ENCODE measurements at regions not wholly inside any gene's neighbourhood (a gene's known extent, or its start where the extent isn't known, plus 50 kb on each side); places are given as distances from the start of the nearest gene placed in this dataset.

GRCh38 chr3:72280876-72281275 lies 495.9 kb upstream of the PROK2 start:
- DNase-seq (ENCODE audit: low spot score) (no peak), ATAC-seq (no peak)
- H3K4me3 ChIP-seq, result no peak overlapping the region
- no peaks in the 10 kb centered on the region for H4K20me1 ChIP-seq (replicated peaks; ENCODE audit: insufficient read depth)
- no peaks in the 10 kb centered on the region for H3K36me3 ChIP-seq (ENCODE audit: insufficient read depth)
- Mint-ChIP-seq H3K9me3 (peaks cover 5% of the 10 kb centered on the region; the same call in 2 of the 3 replicates), H3K27ac (no peak overlapping the region), H3K4me3 (no peak overlapping the region), H3K27me3 (ENCODE audit: insufficient read depth, low read depth, poor library complexity) (peaks cover 6% of the 10 kb centered on the region), H3K36me3 (ENCODE audit: low read depth) (no peaks in the 10 kb centered on the region), H3K4me1 (no peaks in the 10 kb centered on the region)
- H3K27ac ChIP-seq (ENCODE audit: low read depth), result no peak overlapping the region
- no peaks in the 10 kb centered on the region for H3K4me1 ChIP-seq (ENCODE audit: insufficient read depth)
- H3F3A ChIP-seq (replicated peaks; ENCODE audit: low read depth), result no peaks in the 10 kb centered on the region
- 0 out of 2 replicates have a peak, but pooled peaks cover 10% of the 10 kb centered on the region for H3K9me2 ChIP-seq (ENCODE audit: insufficient read depth)
- no peak overlapping the region for H3K4me2 ChIP-seq
- H3K79me2 ChIP-seq (replicated peaks; ENCODE audit: insufficient read depth), result no peaks in the 10 kb centered on the region
- no peaks in the 10 kb centered on the region for H3K27me3 ChIP-seq (ENCODE audit: insufficient read depth)
- no peak for TF ChIP-seq STAT1 (IDR thresholded peaks at IDR 0.05; ENCODE audit: unreplicated experiment)
- H2AFZ ChIP-seq, result no peak overlapping the region

- H3K36me3 ChIP-seq (ENCODE audit: insufficient read depth), result no peaks in the 10 kb centered on the region
- H3K27ac ChIP-seq (ENCODE audit: low read depth), result no peak overlapping the region
- H3K4me2 ChIP-seq, result no peak overlapping the region
- no peaks in the 10 kb centered on the region for H3F3A ChIP-seq (replicated peaks; ENCODE audit: low read depth)
- ATAC-seq, result no peak
- Mint-ChIP-seq H3K27me3 (ENCODE audit: insufficient read depth, low read depth, poor library complexity) (peaks cover 6% of the 10 kb centered on the region), H3K9me3 (peaks cover 5% of the 10 kb centered on the region; the same call in 2 of the 3 replicates), H3K27ac (no peak overlapping the region), H3K4me1 (peaks cover 5% of the 10 kb centered on the region; the same call in 2 of the 3 replicates), H3K4me3 (no peak overlapping the region), H3K36me3 (ENCODE audit: low read depth) (no peaks in the 10 kb centered on the region)
- no peaks in the 10 kb centered on the region for H3K27me3 ChIP-seq (ENCODE audit: insufficient read depth)
- no peaks in the 10 kb centered on the region for H3K4me1 ChIP-seq (ENCODE audit: insufficient read depth)
- peak overlapping the region; percentile 69 for H2AFZ ChIP-seq
- no peaks in the 10 kb centered on the region for H3K79me2 ChIP-seq (replicated peaks; ENCODE audit: insufficient read depth)
- DNase-seq (ENCODE audit: low spot score), result no peak
- no peaks in the 10 kb centered on the region for H4K20me1 ChIP-seq (replicated peaks; ENCODE audit: insufficient read depth)
- H3K4me3 ChIP-seq, result no peak overlapping the region
- H3K9me2 ChIP-seq (ENCODE audit: insufficient read depth), result peaks cover 13% of the 10 kb centered on the region; the same call in 1 of the 2 replicates
- TF ChIP-seq EZH2 (IDR thresholded peaks at IDR 0.05; ENCODE audit: low read depth, unreplicated experiment) (no peak), EZH2phosphoT487 (IDR thresholded peaks at IDR 0.05; ENCODE audit: unreplicated experiment) (no peak), ZNF331 (CRISPR knock-in tag; IDR thresholded peaks at IDR 0.05; ENCODE audit: low read depth) (no peak), CREB1 (CRISPR knock-in tag; IDR thresholded peaks at IDR 0.05; ENCODE audit: low read depth) (no peak), JUNB (IDR thresholded peaks at IDR 0.05; ENCODE audit: unreplicated experiment) (no peak), CTCF (conservative IDR thresholded peaks at IDR 0.05; ENCODE audit: low read depth in 2 of 2) (no peak), ZNF462 (CRISPR knock-in tag; IDR thresholded peaks at IDR 0.05) (no peak), ZNF114 (CRISPR knock-in tag; IDR thresholded peaks at IDR 0.05) (no peak), REST (IDR thresholded peaks at IDR 0.05; ENCODE audit: unreplicated experiment) (no peak), STAT1 (IDR thresholded peaks at IDR 0.05; ENCODE audit: unreplicated experiment) (no peak), NANOG (IDR thresholded peaks at IDR 0.05; ENCODE audit: borderline replicate concordance) (no peak)
Observed at GRCh38 chr3:72279631-72280041, 494.7 kb upstream of the PROK2 start.
